ENCODE measurements at regions not wholly inside any gene's neighbourhood (a gene's known extent, or its start where the extent isn't known, plus 50 kb on each side); places are given as distances from the start of the nearest gene placed in this dataset.
"Not testable (repeated sequence)": the region's sequence is repeated elsewhere in the genome, so short reads cannot be mapped to it uniquely, and the experiment has no call there.

- H3K27me3 Mint-ChIP-seq; H3K4me3 Mint-ChIP-seq; H3K36me3 Mint-ChIP-seq; H3K9me3 Mint-ChIP-seq; ATAC-seq (ENCODE audit: low read depth in 2 of 2); H3K27ac Mint-ChIP-seq; H3K4me1 Mint-ChIP-seq; DNase-seq: not testable (repeated sequence)
Observed at GRCh38 chr16:18130478-18131120, 205.9 kb downstream of the NPIPA8 start.

GRCh38 chr16:18127033-18127432 lies 209.5 kb downstream of the NPIPA8 start:
- not testable (repeated sequence) for DNase-seq; H3K36me3 Mint-ChIP-seq; H3K4me1 Mint-ChIP-seq; H3K4me3 Mint-ChIP-seq; H3K27me3 Mint-ChIP-seq; ATAC-seq (ENCODE audit: low read depth in 2 of 2); H3K27ac Mint-ChIP-seq; H3K9me3 Mint-ChIP-seq

- not testable (repeated sequence) for H3K9me3 Mint-ChIP-seq; H3K27me3 Mint-ChIP-seq; H3K36me3 Mint-ChIP-seq; ATAC-seq (ENCODE audit: low read depth in 2 of 2); H3K4me1 Mint-ChIP-seq; H3K4me3 Mint-ChIP-seq; DNase-seq; H3K27ac Mint-ChIP-seq
Observed at GRCh38 chr16:18119092-18119491, 217.4 kb downstream of the NPIPA8 start.

- not testable (repeated sequence) for H3K27me3 Mint-ChIP-seq; ATAC-seq (ENCODE audit: low read depth in 2 of 2); H3K4me1 Mint-ChIP-seq; H3K4me3 Mint-ChIP-seq; DNase-seq; H3K9me3 Mint-ChIP-seq; H3K27ac Mint-ChIP-seq; H3K36me3 Mint-ChIP-seq
Observed at GRCh38 chr16:18118684-18119083, 217.9 kb downstream of the NPIPA8 start.

GRCh38 chr16:18118071-18118470 lies 218.5 kb downstream of the NPIPA8 start:
- ATAC-seq (ENCODE audit: low read depth in 2 of 2); H3K27me3 Mint-ChIP-seq; DNase-seq; H3K9me3 Mint-ChIP-seq; H3K4me1 Mint-ChIP-seq; H3K4me3 Mint-ChIP-seq; H3K27ac Mint-ChIP-seq; H3K36me3 Mint-ChIP-seq: not testable (repeated sequence)

- not testable (repeated sequence) for DNase-seq; ATAC-seq (ENCODE audit: low read depth in 2 of 2); H3K27ac Mint-ChIP-seq; H3K27me3 Mint-ChIP-seq; H3K4me1 Mint-ChIP-seq; H3K9me3 Mint-ChIP-seq; H3K4me3 Mint-ChIP-seq; H3K36me3 Mint-ChIP-seq
Observed at GRCh38 chr16:18104412-18104811, 232.1 kb downstream of the NPIPA8 start.

- DNase-seq; H3K27me3 Mint-ChIP-seq; H3K4me3 Mint-ChIP-seq; H3K4me1 Mint-ChIP-seq; ATAC-seq (ENCODE audit: low read depth in 2 of 2); H3K36me3 Mint-ChIP-seq; H3K27ac Mint-ChIP-seq; H3K9me3 Mint-ChIP-seq: not testable (repeated sequence)
Observed at GRCh38 chr16:18101077-18101476, 235.5 kb downstream of the NPIPA8 start.

GRCh38 chr16:18092605-18093004 lies 243.9 kb downstream of the NPIPA8 start:
- not testable (repeated sequence) for H3K4me3 Mint-ChIP-seq; ATAC-seq (ENCODE audit: low read depth in 2 of 2); H3K9me3 Mint-ChIP-seq

GRCh38 chr16:18080658-18081363 lies 255.7 kb downstream of the NPIPA8 start:
- H3K9me3 Mint-ChIP-seq; H3K4me3 Mint-ChIP-seq; DNase-seq; H3K4me1 Mint-ChIP-seq; H3K27me3 Mint-ChIP-seq; H3K36me3 Mint-ChIP-seq; ATAC-seq (ENCODE audit: low read depth in 2 of 2); H3K27ac Mint-ChIP-seq: not testable (repeated sequence)

More at GRCh38 chr16:18092605-18093004, 243.9 kb downstream of the NPIPA8 start:
- not testable (repeated sequence) for H3K27me3 Mint-ChIP-seq, H3K36me3 Mint-ChIP-seq, H3K27ac Mint-ChIP-seq, DNase-seq, H3K4me1 Mint-ChIP-seq

- H3K36me3 Mint-ChIP-seq; H3K27ac Mint-ChIP-seq; H3K4me1 Mint-ChIP-seq; H3K4me3 Mint-ChIP-seq; DNase-seq; ATAC-seq (ENCODE audit: low read depth in 2 of 2); H3K27me3 Mint-ChIP-seq; H3K9me3 Mint-ChIP-seq: not testable (repeated sequence)
Observed at GRCh38 chr16:18077910-18078309, 258.6 kb downstream of the NPIPA8 start.

GRCh38 chr16:18072161-18072560 lies 264.4 kb downstream of the NPIPA8 start:
- Mint-ChIP-seq H3K27me3 (peaks cover 0 to 9% (median 8%) of the 10 kb centered on the region in 3 donors), H3K36me3 (no peaks in the 10 kb centered on the region), H3K9me3 (peaks cover 0 to 12% (median 3%) of the 10 kb centered on the region in 7 donors), H3K4me1 (no peaks in the 10 kb centered on the region), H3K4me3 (no peak overlapping the region), H3K27ac (no peak overlapping the region)
- no peak for DNase-seq
- no peak for ATAC-seq (ENCODE audit: low read depth in 2 of 2)

- H3K27ac Mint-ChIP-seq = no peak overlapping the region
- H3K4me1 Mint-ChIP-seq = no peaks in the 10 kb centered on the region
- H3K36me3 Mint-ChIP-seq = no peaks in the 10 kb centered on the region
- H3K9me3 Mint-ChIP-seq = peaks cover 0 to 25% (median 3%) of the 10 kb centered on the region in 7 donors
- H3K4me3 Mint-ChIP-seq = no peak overlapping the region
- H3K27me3 Mint-ChIP-seq = peaks cover 0 to 21% (median 13%) of the 10 kb centered on the region in 3 donors
- no peak for DNase-seq
- ATAC-seq (ENCODE audit: low read depth in 2 of 2) = no peak
Observed at GRCh38 chr16:18069683-18070082, 266.9 kb downstream of the NPIPA8 start.

GRCh38 chr16:18068477-18068876 lies 268.1 kb downstream of the NPIPA8 start:
- peaks cover 0 to 25% (median 3%) of the 10 kb centered on the region in 7 donors for H3K9me3 Mint-ChIP-seq
- no peaks in the 10 kb centered on the region for H3K4me1 Mint-ChIP-seq
- no peak overlapping the region for H3K4me3 Mint-ChIP-seq
- no peak for ATAC-seq (ENCODE audit: low read depth in 2 of 2)
- H3K36me3 Mint-ChIP-seq = no peaks in the 10 kb centered on the region
- no peak overlapping the region for H3K27ac Mint-ChIP-seq
- DNase-seq = no peak
- H3K27me3 Mint-ChIP-seq = peaks cover 0 to 21% (median 13%) of the 10 kb centered on the region in 3 donors

- ATAC-seq (ENCODE audit: low read depth in 2 of 2) (no peak), DNase-seq (no peak)
- Mint-ChIP-seq H3K4me1 (peaks cover 0 to 4% (median 0%) of the 10 kb centered on the region in 3 donors), H3K36me3 (no peaks in the 10 kb centered on the region), H3K4me3 (no peak overlapping the region), H3K27me3 (peaks cover 13 to 31% (median 22%) of the 10 kb centered on the region in 3 donors), H3K9me3 (peaks cover 0 to 19% (median 5%) of the 10 kb centered on the region in 7 donors), H3K27ac (no peak overlapping the region)
Observed at GRCh38 chr16:18062713-18063112, 273.8 kb downstream of the NPIPA8 start.
